HG03521 (cell line): ENCODE measurements at regions not wholly inside any gene's neighbourhood (a gene's known extent, or its start where the extent isn't known, plus 50 kb on each side); places are given as distances from the start of the nearest gene placed in this dataset.
"Not testable (repeated sequence)": the region's sequence is repeated elsewhere in the genome, so short reads cannot be mapped to it uniquely, and the experiment has no call there.

Source experiments
- ATAC-seq: cut with Tn5 transposase; IDR thresholded peaks from one replicate; pipeline ENCODE4 v1.9.1; 2021; ENCODE audit warnings: mild to moderate bottlenecking, moderate library complexity; ENCODE audit not compliant: unreplicated experiment

DNA sequence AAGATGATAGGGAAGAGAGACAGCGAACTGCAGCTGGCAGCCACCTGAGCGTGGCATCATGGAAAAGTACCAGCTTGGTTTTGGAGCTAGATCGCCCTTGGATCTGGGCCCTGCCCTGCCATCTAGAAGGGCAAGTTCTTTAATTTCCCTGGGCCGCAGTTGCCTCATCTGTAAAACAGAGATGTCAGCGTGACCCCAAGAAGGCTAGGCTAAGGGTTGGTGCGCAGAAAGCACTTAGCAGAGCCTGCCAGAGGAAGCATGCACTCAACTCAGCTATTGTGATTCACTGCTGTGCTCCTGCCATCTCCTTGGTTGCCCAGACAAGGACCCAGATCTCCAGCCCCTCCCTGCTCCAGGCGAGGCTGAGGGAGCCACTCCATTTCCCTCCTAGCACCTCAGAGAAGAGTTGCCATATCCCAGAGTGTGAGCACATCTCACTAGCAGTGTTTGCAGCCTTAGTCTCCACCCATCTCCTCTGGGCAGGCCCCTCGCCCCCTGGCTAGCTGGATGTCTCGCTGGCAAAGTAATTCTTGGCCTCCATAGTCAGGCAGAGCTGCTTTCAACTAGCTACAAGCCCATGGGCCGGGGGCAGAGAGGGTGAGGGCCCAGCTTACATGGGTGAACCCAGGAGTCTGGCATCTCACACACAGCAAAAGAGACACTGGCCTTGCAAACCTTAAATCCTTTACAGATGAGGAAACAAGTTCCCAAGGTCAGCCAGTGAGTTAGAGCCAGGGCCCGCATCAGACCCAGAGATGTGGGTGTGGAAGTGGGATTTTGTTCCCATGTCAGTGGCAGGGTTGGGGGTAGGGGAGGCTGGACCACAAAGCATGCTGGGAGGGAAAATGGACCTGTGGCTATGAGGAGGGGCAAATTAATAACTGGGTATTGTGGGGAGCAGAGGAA is 280.7 kb upstream of the TLE3 start:
- ATAC-seq, result no peak

DNA sequence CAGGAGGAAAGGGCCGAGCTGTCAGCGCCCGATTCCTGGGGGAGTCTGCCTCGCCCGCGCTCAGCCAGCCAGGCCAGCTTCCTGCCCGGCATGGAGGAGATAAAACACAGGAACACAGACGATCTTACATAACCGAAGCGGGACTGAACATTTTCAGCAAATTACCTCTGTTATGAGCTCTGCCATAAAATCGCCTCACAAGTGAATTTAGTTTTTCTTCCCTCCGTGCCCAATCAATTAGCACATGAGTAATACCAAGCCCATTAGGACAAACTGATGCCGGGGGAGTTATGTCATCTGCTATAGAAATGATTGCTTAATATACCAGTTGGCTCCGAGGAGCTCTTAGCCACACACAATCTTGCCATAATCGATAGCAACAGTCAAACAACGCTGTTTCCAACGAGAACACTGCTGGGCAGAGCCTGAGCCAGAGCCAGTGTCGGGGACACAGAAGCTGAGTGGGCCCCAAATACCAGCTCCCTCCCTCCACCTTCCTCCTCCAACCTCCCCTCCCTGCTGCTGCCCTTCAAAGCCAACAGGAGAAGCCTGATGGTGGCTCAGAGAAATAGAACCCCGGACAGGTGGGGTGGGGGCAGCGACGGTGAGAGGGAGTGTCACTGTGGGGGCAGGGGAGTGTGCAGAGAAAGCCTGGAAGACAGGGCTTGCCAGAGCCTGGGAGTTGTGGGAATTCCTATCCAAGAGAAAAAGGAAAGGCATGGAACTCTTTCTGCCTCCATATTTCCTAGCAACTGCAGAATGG is 279.4 kb upstream of the TLE3 start:
- no peak for ATAC-seq

DNA sequence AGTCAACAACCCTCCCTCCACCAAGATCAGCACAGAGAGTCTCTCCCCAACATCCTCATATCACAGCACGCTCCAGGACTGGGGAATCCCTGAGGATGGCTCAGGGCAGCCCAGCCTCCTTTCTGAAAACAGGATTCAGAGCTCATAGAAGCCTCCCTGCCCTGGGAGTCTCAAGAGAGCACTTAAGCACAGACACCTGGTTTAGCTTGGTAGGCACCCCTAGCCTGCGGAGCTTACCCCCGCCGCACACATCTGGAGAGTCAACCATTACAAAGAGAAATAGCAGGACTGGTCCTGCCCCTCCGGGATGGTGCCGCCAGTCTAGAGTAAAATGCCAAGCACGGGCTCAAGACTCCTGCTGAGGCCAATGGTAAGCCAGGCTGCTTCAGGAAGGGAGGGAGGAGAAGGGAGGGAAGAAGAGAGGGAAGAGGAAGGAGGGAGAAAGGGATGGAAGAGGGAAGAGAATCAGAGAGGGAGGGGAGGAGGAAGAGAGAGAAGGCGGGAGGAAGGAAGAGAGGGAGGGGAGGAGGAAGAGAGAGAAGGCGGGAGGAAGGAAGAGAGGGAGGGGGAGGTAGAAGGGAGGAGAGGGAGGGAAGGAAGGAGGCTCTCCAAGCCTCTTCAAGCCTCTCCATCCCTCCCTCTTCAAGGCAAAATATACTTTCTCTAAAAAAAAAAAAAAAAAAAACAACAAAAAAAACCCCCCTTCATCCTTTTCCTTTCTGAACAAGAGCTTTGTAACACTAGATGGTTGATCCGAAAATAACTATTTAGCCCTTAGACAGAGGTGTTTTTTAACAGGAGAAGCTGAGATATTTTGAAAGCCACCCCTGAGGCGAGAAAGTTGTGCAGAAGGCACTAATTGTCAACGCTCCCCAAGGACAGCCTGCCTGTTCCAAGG is 278.6 kb upstream of the TLE3 start:
- no peak for ATAC-seq

DNA sequence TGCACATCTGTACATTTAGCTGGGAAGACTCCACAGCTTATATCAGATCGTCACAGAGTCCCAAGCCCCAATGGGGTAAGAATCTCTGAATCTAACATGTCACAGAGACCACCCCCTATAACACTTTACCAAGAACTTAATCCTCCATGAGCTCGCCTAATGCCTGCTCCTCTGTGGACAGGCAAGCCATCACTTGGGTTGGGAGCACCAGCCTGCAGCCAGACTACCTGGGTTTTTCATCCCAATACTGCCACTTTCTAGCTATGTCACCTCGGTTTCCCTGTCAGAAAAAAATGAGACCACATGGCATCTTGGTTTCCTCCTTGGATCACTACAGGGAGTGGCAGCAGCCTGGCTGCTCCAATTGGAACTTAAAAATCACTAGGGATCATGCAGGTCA is 277.9 kb upstream of the TLE3 start:
- no peak for ATAC-seq

DNA sequence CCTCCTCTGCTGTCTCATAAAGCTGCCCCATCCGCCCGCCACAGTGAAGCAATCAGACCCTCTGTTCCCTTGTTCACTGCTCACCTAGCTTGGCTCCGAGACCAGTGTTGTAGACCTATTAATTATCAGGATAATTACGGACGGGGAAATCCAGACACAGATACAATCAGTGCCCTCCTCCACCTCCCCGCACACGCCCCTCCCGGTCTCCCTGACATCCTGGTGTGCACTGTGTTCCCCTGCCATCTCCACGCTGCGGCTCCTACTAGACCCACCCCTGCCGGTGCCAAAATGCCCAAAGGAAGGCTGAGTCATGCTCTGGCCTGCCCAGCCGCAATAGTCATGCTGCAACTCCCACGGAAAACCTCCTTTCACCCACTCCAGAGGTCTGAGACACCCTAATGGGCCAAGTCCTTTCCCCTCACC is 277.3 kb upstream of the TLE3 start:
- ATAC-seq, result no peak

DNA sequence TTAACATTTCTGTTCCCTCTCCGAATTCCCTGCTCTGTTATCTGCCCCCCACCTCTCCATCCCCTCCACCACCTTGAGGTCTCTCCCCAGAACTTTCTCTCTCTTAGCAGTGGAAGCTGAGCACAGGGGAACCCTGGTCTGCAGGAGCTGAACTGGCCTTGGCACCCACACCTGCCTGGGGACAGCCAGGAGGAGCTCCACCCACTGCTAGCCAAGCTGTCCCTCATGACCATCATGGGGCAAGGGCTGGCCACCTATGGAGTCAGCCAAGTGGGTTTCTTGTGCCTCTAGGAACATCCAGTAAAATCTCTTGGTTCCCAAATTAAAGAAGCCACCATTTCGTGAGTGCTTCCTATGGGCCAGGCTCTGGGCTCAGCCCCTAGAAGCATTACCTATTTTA is 276.4 kb upstream of the TLE3 start:
- ATAC-seq, result no peak

DNA sequence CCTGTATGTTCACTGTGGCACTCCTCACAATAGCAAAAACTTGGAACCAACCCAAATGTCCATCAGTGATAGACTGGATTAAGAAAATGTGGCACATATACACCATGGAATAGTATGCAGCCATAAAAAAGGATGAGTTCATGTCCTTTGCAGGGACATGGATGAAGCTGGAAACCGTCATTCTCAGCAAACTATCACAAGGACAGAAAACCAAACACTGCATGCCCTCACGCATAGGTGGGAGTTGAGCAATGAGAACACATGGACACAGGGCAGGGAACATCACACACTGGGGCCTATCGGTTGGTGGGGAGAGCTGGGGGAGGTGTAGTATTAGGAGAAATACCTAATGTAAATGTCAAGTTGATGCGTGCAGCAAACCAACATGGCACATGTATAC is 275.7 kb upstream of the TLE3 start:
- ATAC-seq, result not testable (repeated sequence)

DNA sequence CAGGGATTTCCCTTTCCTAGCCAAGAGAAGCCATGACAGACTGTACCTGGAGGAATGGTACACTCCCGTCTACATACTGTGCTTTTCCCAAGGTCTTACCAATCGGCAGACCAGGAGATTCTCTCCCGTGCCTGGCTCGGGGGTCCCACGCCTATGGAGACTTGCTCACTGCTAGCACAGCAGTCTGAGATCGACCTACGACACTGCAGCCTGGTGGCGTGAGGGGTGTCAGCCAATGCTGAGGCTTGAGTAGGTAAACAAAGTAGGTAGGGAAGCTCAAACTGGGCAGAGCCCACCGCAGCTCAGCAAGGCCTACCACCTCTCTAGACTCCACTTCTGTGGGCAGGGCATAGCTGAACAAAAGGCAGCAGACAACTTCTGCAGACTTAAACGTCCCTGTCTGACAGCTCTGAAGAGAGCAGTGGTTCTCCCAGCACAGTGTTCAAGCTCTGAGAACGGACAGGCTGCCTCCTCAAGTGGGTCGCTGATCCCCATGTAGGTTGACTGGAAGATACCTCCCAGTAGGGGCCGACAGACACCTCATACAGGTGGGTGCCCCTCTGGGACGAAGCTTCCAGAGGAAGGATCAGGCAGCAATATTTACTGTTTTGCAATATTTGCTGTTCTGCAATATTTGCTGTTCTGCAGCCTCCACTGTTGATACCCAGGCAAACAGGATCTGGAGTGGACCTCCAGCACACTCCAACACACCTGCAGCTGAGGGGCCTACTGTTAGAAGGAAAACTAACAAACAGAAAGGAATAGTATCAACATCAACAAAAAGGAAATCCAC is 270.4 kb upstream of the TLE3 start:
- ATAC-seq, result not testable (repeated sequence)

DNA sequence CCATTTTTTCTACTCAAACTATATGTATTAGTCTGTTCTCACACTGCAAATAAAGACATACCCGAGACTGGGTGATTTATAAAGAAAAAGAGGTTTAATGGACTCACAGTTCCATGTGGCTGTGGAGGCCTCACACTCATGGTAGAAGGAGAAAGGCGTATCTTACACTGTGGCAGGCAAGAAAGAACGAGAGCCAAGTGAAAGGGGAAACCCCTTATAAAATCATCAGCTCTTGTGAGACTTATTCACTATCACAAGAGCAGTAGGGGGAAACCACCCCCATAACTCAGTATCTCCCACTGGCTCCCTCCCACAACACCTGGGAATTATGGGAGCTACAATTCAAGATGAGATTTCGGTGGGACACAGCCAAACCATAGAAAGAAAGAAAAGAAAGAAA is 266.3 kb upstream of the TLE3 start:
- ATAC-seq, result not testable (repeated sequence)

DNA sequence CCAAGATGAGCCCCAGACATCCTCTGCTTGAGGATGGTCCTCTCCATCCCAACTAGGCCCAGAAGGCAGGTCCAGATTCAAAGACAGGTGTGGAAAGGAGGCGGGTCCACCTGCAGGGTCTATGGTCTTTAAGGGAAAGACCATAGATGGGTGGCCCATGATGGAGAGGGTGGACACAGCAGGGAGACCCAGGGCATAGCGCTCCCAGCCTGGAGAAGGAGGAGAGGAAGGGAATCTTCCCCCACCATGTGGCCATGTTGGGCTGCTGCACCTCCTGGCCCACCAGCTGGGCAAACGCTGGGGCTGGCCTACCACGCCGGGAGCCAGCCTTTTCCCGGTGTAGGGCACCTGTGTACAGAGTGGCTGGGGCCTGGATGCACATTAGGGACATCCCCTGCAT is 265.2 kb upstream of the TLE3 start:
- no peak for ATAC-seq

DNA sequence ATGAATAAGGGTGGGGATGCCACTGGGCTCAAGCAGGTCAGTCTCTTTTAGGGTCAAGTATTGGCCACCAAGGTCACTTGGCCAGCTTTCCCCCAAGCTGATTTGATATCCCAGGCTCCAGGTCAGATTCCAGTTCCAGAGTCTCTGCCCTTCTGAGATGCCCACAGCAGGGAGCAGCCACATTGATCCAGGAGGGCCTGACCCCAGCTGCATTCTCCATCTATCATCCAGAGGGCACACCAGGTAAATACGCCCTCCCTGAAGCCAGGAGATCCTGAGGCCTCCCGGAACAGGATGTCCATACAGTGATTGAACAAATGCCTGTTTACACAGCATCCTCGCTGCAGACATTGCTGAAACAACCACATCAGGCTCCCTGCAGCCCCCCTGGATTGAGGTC is 264.6 kb upstream of the TLE3 start:
- ATAC-seq, result no peak

DNA sequence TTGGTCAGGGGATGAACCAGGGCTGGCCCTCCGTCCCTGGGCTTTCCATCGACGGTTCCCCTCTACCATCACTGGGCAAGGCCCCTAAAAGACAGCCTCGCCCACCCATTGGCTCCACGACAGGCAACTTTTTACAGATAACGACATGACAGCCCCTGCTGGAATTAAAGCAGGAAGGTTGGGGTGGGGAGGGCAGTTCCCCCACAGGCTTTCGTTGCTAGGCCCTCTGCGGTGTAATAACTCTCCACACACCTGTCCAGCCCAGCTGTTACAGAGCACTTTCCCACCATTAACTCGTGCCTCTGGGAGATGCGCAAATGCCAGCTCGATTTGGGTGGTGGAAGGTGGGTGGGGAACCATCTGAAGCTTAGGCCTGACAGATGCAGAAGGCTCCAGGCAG is 264.2 kb upstream of the TLE3 start:
- ATAC-seq, result no peak

DNA sequence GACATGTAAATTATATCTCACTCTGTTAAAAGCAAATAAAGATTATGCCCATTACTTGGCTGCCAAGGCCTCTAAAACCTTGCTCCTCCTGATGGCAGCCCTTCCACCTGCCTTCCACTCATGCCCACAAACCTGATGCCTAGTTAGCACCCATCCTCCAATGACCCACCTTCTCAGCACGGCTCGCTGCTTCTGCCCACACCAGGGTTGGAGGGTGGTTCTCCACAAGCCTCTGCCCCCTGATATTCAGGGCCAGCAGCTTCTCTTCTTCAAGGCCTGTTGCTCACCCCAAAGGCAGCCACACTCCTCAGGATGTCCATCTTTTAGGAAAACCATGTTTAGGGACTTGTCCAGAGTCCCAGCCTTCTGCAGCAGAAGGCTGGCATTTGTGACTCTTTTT is 263.4 kb upstream of the TLE3 start:
- no peak for ATAC-seq

DNA sequence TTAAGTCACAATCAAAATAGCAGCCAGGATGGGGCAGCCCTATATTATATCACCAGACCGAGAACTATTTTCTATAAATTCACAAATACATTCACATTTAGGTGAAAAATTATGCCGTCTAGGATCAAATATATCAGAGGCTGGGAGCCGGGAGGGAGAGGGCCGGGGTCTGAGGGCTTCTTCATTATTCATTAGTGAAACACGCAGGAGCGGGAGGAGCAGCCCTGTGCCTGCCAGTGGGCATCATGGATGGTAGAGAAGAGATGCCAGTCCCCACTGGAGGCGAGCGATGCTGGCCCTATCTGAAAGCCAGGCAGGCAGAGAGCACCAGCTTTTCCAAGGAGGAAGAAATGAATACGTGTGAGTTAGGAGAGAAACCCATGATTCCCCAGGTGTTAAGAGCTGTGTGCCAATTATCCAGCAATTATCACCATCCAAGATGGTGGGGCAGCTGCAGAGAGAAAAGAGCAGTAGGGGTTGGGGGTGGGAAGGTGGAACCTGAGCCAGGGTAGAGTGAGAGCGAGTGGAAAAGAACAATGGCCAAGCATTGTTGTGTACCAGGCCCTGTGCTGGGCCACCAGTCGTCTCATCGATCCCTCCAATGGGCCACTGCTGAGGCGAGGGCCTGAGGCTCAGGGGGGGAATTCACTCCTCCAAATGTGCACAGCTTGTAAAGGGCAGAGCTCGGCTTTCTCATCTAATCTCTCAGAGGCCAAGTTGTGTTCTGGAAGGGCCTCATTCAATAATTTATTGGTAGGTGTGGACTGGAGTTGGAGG is 261.3 kb upstream of the TLE3 start:
- ATAC-seq, result no peak

DNA sequence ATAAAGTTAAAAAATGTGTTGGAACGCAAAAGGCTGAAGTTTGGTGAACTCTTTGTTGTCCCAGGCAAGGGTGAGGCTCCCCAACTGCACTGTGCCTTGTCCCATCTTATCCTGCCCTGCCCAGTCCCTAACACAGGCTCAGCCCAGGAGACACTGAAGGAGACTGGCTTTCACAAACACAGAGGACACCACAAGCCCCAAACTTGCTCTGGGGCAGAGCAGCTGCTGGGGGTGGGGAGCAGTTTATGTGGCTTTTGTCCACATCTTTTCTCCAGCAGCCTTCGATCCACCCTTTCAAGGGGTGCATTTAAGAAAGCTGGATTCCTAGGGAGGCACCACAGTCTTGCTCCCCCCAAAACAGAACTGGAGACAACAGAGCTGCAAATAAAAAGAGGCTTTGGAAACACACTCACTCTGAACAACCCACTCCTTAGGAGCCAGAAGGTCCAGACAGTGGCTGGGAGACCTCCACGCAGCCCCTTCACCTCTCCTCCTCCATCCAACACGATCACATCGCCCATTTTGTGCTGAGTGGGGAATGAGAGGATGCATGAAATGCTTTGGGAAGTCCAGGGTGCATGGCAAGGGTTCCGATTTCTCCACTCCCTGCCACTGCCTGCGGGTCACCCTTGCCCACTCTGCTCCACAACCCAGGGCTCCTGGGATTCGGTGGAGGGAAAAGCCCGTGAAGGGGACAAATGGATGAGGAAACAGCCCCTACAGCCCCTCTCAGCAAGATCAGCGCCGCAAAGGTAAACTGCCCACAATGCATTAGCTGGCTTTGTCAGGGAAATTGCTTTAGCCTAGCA is 260.5 kb upstream of the TLE3 start:
- no peak for ATAC-seq

DNA sequence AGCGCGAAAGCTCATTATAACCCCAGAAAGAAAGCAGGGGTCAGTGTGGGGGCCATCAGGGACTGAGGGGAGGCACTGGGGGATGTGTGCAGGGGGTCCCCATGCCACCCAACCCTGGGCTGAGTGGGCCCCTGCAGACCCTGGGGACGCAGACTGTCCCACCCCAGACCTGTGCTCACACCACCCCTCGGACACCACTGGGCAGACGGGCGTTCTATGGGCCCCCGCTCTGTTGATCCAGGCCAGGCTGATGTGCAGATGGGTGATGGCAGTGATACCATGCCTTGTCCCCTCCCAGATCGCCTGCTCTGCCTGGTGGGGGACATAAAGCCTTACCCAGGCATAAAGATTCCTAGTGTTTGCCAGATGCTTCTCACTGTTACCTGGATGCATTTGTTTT is 259.7 kb upstream of the TLE3 start:
- no peak for ATAC-seq

DNA sequence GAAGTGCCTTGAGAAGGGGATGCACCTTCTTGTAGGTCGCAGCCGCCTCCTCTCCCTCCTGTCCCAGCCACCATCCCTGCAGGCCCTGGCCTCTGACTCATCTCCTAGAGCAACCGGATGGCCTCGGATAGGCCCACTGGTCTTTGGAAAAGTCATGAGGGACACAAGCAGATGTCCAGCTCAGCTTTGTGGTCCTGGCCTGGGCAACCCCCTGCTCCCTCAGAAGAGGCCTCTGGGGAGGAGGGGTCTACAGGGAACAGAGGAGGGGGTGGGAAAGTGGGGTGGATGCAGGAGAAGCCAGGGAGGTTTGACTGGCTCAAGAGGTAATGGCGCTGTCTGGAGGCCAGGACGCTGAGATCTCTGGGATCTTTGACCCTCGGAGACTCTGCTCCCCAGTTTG is 259.2 kb upstream of the TLE3 start:
- no peak for ATAC-seq

DNA sequence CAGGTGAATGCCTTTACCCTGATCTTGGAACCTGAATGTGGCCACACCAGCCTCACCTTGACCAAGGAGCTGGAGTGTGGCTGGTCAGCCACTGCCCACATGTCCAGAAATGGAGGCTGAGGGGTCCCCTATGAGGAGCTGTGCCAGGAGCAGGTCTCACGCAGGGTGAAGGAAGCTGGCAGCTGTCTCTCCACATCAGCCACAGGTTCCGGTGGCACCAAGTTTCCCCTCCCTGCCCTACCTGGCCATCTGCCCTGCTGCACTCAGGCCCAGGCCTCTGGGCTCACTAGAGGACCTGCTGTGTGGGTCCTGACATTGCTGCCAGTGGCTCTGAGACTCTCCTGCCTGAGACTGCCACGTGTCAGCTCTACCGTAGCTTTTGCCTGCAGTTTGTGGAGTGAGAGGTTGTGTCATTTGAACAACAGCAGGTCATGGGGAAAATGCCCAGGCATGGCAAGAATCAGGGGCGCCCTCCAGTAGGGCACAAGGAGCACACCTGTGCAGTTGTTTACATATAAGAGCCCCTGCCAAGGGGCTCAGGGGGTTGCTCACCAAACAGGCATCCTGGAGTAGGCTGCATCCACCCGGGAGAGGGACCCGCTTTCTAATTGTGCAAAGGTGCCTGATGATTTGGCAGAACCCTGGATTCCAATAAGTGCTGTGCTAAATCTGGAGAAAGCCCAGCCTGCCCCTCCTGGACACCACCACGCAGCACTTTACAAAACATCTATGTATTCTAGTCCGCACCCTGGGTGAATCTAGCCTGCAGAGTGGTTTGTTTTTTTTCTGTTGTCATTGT is 258.5 kb upstream of the TLE3 start:
- no peak for ATAC-seq
